GM23338 (cell line): ENCODE measurements at regions not wholly inside any gene's neighbourhood (a gene's known extent, or its start where the extent isn't known, plus 50 kb on each side); places are given as distances from the start of the nearest gene placed in this dataset.

Source experiments
- ATAC-seq: fragments of 200-7000 bp; cut with Tn5 transposase; 3 replicates; pipeline ENCODE4 v1.9.1; 2020
- DNase-seq: peaks from one replicate; pipeline ENCODE4 v3.0.0-alpha.2; 2015; ENCODE audit warnings: low spot score
- H2AFZ ChIP-seq: fragments of 200-600 bp; sonication (generic); 2 replicates; pipeline ENCODE4 v1.8.0; 2016; ENCODE audit warnings: antibody characterized with exemption, mild to moderate bottlenecking, moderate library complexity
- H3F3A ChIP-seq: fragments of 200-600 bp; sonication (generic); replicated peaks from 2 replicates; pipeline ENCODE4 v1.8.0; 2017; ENCODE audit warnings: antibody characterized with exemption, mixed run types, low read depth
- H3K27ac ChIP-seq: fragments of 200-600 bp; sonication (generic); 2 replicates; pipeline ENCODE4 v1.6.1; 2016; ENCODE audit warnings: low read depth
- H3K27me3 ChIP-seq: fragments of 200-600 bp; sonication (generic); 2 replicates; pipeline ENCODE4 v1.8.0; 2016; ENCODE audit warnings: mild to moderate bottlenecking, mixed run types, moderate library complexity; ENCODE audit not compliant: insufficient read depth
- H3K36me3 ChIP-seq: fragments of 200-600 bp; sonication (generic); 2 replicates; pipeline ENCODE4 v1.8.0; 2016; ENCODE audit warnings: mild to moderate bottlenecking; ENCODE audit not compliant: insufficient read depth
- H3K4me1 ChIP-seq: fragments of 200-600 bp; sonication (generic); 2 replicates; pipeline ENCODE4 v1.8.0; 2016; ENCODE audit warnings: mild to moderate bottlenecking, moderate library complexity; ENCODE audit not compliant: insufficient read depth
- H3K4me2 ChIP-seq: fragments of 200-600 bp; sonication (generic); 2 replicates; pipeline ENCODE4 v1.7.1; 2017; ENCODE audit warnings: mixed run types
- H3K4me3 ChIP-seq: fragments of 200-600 bp; sonication (generic); 2 replicates; pipeline ENCODE4 v1.6.1; 2016; ENCODE audit warnings: mixed run types
- H3K79me2 ChIP-seq: fragments of 200-600 bp; sonication (generic); replicated peaks from 2 replicates; pipeline ENCODE4 v1.8.0; 2017; ENCODE audit warnings: mild to moderate bottlenecking; ENCODE audit not compliant: insufficient read depth
- H3K9me2 ChIP-seq: fragments of 200-600 bp; sonication (generic); 2 replicates; pipeline ENCODE4 v1.8.0; 2017; ENCODE audit not compliant: insufficient read depth
- H4K20me1 ChIP-seq: fragments of 200-600 bp; sonication (generic); replicated peaks from 2 replicates; pipeline ENCODE4 v1.8.0; 2017; ENCODE audit warnings: mild to moderate bottlenecking; ENCODE audit not compliant: insufficient read depth
- H3K27ac Mint-ChIP-seq: 2 replicates; pipeline ENCODE4 v1.8.0; 2020; ENCODE audit warnings: inconsistent platforms, mild to moderate bottlenecking, moderate library complexity, mixed read lengths
- H3K27me3 Mint-ChIP-seq: 3 replicates; pipeline ENCODE4 v1.8.0; 2022; ENCODE audit warnings: low read depth, mild to moderate bottlenecking, moderate library complexity, mixed read lengths, inconsistent platforms; ENCODE audit not compliant: insufficient read depth, poor library complexity
- H3K36me3 Mint-ChIP-seq: 3 replicates; pipeline ENCODE4 v1.8.0; 2021; ENCODE audit warnings: low read depth, mild to moderate bottlenecking, inconsistent platforms, moderate library complexity, mixed read lengths
- H3K4me1 Mint-ChIP-seq: 3 replicates; pipeline ENCODE4 v1.8.0; 2020; ENCODE audit warnings: mild to moderate bottlenecking, inconsistent platforms, mixed read lengths
- H3K4me3 Mint-ChIP-seq: 3 replicates; pipeline ENCODE4 v1.8.0; 2021; ENCODE audit warnings: moderate library complexity, mild to moderate bottlenecking, inconsistent platforms, mixed read lengths
- H3K9me3 Mint-ChIP-seq: 3 replicates; pipeline ENCODE4 v1.8.0; 2020; ENCODE audit warnings: moderate library complexity, mild to moderate bottlenecking, inconsistent platforms, mixed read lengths
- JUNB ChIP-seq: IDR thresholded peaks from one replicate; pipeline ENCODE4 v1.6.1; 2016; ENCODE audit warnings: antibody characterized with exemption; ENCODE audit not compliant: unreplicated experiment
- NANOG ChIP-seq: IDR thresholded peaks from 2 replicates; pipeline ENCODE4 v1.6.1; 2016; ENCODE audit warnings: antibody characterized with exemption, borderline replicate concordance
- ZNF114 ChIP-seq: fragments of 250-450 bp; sonication (Bioruptor Pico); IDR thresholded peaks from 2 replicates; pipeline ENCODE4 v1.5.0; 2020; ENCODE audit warnings: mild to moderate bottlenecking, moderate library complexity
- ZNF331 ChIP-seq: fragments of 250-450 bp; sonication (Bioruptor Pico); IDR thresholded peaks from 2 replicates; pipeline ENCODE4 v1.5.0; 2020; ENCODE audit warnings: low read depth, mild to moderate bottlenecking, moderate library complexity
- TF ChIP-seq, protein P1 (sequence below): IDR thresholded peaks from 2 replicates; pipeline ENCODE4 v1.6.1; 2016; ENCODE audit warnings: antibody characterized with exemption
- TF ChIP-seq, protein P2 (sequence below): fragments of 250-450 bp; sonication (Bioruptor Pico); IDR thresholded peaks from 2 replicates; pipeline ENCODE4 v1.5.0; 2020; ENCODE audit warnings: mild to moderate bottlenecking, moderate library complexity
- TF ChIP-seq, protein P3 (sequence below): IDR thresholded peaks from one replicate; pipeline ENCODE4 v1.6.1; 2018; ENCODE audit warnings: antibody characterized with exemption; ENCODE audit not compliant: unreplicated experiment

DNA sequence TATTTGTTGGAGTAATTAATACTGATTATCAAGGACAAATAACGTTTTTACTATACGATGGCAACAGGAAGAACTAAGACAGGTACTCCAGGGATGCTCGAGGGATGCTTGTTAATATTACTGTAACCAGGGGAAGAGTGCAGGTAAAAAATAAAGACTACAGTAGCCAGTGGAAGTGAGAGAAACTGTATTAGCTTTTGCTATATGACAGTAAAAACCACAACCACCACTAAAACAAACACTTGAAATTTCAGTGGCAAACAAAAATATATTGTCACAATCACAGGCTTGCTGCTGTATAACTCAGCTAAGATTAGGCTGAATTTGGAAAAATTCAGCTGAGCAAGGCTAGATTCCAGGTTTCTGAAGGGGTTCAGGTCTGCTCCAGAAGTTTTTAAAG, 812.6 kb upstream of the ADGRL4 start:
- H3K79me2 ChIP-seq = no peaks in the 10 kb centered on the region
- H3K27ac ChIP-seq = no peak overlapping the region
- H3K4me3 Mint-ChIP-seq = no peak overlapping the region
- no peak overlapping the region for H3K4me2 ChIP-seq
- ATAC-seq (no peak), DNase-seq (no peak)
- H3F3A ChIP-seq = no peaks in the 10 kb centered on the region
- no peaks in the 10 kb centered on the region for H3K4me1 ChIP-seq
- no peak overlapping the region for H3K27ac Mint-ChIP-seq
- TF ChIP-seq JUNB = no peak
- TF ChIP-seq, protein P1, sequence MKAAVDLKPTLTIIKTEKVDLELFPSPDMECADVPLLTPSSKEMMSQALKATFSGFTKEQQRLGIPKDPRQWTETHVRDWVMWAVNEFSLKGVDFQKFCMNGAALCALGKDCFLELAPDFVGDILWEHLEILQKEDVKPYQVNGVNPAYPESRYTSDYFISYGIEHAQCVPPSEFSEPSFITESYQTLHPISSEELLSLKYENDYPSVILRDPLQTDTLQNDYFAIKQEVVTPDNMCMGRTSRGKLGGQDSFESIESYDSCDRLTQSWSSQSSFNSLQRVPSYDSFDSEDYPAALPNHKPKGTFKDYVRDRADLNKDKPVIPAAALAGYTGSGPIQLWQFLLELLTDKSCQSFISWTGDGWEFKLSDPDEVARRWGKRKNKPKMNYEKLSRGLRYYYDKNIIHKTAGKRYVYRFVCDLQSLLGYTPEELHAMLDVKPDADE = no peak
- TF ChIP-seq NANOG = no peak
- TF ChIP-seq ZNF331 = no peak
- TF ChIP-seq, protein P2, sequence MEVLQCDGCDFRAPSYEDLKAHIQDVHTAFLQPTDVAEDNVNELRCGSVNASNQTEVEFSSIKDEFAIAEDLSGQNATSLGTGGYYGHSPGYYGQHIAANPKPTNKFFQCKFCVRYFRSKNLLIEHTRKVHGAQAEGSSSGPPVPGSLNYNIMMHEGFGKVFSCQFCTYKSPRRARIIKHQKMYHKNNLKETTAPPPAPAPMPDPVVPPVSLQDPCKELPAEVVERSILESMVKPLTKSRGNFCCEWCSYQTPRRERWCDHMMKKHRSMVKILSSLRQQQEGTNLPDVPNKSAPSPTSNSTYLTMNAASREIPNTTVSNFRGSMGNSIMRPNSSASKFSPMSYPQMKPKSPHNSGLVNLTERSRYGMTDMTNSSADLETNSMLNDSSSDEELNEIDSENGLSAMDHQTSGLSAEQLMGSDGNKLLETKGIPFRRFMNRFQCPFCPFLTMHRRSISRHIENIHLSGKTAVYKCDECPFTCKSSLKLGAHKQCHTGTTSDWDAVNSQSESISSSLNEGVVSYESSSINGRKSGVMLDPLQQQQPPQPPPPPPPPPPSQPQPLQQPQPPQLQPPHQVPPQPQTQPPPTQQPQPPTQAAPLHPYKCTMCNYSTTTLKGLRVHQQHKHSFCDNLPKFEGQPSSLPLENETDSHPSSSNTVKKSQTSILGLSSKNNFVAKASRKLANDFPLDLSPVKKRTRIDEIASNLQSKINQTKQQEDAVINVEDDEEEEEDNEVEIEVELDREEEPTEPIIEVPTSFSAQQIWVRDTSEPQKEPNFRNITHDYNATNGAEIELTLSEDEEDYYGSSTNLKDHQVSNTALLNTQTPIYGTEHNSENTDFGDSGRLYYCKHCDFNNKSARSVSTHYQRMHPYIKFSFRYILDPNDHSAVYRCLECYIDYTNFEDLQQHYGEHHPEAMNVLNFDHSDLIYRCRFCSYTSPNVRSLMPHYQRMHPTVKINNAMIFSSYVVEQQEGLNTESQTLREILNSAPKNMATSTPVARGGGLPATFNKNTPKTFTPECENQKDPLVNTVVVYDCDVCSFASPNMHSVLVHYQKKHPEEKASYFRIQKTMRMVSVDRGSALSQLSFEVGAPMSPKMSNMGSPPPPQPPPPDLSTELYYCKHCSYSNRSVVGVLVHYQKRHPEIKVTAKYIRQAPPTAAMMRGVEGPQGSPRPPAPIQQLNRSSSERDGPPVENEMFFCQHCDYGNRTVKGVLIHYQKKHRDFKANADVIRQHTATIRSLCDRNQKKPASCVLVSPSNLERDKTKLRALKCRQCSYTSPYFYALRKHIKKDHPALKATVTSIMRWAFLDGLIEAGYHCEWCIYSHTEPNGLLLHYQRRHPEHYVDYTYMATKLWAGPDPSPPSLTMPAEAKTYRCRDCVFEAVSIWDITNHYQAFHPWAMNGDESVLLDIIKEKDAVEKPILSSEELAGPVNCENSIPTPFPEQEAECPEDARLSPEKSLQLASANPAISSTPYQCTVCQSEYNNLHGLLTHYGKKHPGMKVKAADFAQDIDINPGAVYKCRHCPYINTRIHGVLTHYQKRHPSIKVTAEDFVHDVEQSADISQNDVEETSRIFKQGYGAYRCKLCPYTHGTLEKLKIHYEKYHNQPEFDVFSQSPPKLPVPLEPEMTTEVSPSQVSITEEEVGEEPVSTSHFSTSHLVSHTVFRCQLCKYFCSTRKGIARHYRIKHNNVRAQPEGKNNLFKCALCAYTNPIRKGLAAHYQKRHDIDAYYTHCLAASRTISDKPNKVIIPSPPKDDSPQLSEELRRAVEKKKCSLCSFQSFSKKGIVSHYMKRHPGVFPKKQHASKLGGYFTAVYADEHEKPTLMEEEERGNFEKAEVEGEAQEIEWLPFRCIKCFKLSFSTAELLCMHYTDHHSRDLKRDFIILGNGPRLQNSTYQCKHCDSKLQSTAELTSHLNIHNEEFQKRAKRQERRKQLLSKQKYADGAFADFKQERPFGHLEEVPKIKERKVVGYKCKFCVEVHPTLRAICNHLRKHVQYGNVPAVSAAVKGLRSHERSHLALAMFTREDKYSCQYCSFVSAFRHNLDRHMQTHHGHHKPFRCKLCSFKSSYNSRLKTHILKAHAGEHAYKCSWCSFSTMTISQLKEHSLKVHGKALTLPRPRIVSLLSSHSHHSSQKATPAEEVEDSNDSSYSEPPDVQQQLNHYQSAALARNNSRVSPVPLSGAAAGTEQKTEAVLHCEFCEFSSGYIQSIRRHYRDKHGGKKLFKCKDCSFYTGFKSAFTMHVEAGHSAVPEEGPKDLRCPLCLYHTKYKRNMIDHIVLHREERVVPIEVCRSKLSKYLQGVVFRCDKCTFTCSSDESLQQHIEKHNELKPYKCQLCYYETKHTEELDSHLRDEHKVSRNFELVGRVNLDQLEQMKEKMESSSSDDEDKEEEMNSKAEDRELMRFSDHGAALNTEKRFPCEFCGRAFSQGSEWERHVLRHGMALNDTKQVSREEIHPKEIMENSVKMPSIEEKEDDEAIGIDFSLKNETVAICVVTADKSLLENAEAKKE (CRISPR knock-in tag) = no peak
- TF ChIP-seq, protein P3, sequence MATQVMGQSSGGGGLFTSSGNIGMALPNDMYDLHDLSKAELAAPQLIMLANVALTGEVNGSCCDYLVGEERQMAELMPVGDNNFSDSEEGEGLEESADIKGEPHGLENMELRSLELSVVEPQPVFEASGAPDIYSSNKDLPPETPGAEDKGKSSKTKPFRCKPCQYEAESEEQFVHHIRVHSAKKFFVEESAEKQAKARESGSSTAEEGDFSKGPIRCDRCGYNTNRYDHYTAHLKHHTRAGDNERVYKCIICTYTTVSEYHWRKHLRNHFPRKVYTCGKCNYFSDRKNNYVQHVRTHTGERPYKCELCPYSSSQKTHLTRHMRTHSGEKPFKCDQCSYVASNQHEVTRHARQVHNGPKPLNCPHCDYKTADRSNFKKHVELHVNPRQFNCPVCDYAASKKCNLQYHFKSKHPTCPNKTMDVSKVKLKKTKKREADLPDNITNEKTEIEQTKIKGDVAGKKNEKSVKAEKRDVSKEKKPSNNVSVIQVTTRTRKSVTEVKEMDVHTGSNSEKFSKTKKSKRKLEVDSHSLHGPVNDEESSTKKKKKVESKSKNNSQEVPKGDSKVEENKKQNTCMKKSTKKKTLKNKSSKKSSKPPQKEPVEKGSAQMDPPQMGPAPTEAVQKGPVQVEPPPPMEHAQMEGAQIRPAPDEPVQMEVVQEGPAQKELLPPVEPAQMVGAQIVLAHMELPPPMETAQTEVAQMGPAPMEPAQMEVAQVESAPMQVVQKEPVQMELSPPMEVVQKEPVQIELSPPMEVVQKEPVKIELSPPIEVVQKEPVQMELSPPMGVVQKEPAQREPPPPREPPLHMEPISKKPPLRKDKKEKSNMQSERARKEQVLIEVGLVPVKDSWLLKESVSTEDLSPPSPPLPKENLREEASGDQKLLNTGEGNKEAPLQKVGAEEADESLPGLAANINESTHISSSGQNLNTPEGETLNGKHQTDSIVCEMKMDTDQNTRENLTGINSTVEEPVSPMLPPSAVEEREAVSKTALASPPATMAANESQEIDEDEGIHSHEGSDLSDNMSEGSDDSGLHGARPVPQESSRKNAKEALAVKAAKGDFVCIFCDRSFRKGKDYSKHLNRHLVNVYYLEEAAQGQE = no peak
- no peak for TF ChIP-seq ZNF114
- no peaks in the 10 kb centered on the region for H3K9me3 Mint-ChIP-seq
- no peak overlapping the region for H3K4me3 ChIP-seq
- H3K36me3 Mint-ChIP-seq = no peaks in the 10 kb centered on the region
- no peak overlapping the region for H2AFZ ChIP-seq
- no peaks in the 10 kb centered on the region for H3K4me1 Mint-ChIP-seq
- no peaks in the 10 kb centered on the region for H3K36me3 ChIP-seq
- H3K27me3 Mint-ChIP-seq = no peaks in the 10 kb centered on the region
- no peaks in the 10 kb centered on the region for H3K27me3 ChIP-seq
- no peaks in the 10 kb centered on the region for H4K20me1 ChIP-seq
- no peaks in the 10 kb centered on the region; the same call in 1 of the 2 replicates for H3K9me2 ChIP-seq
